Suprapubic skin (tissue), 4 donors: ENCODE measurements at regions not wholly inside any gene's neighbourhood (a gene's known extent, or its start where the extent isn't known, plus 50 kb on each side); places are given as distances from the start of the nearest gene placed in this dataset.

Experiments used
- EP300 ChIP-seq: sonication (generic); formaldehyde crosslinking; IDR thresholded peaks from one replicate; pipeline ENCODE4 v1.6.1; 2017; ENCODE audit warnings: antibody characterized with exemption
- POLR2A ChIP-seq, 2 donors: fragments of 450-650 bp; IDR thresholded peaks; one replicate each; pipeline ENCODE4 v1.6.1; 2017; ENCODE audit warnings: antibody characterized with exemption in 2 of 2, mild to moderate bottlenecking in 2 of 2, moderate library complexity in 2 of 2
- POLR2AphosphoS5 ChIP-seq, 3 donors: sonication (generic); formaldehyde crosslinking; IDR thresholded peaks; one replicate each; pipeline ENCODE4 v1.6.1; 2017; ENCODE audit warnings: antibody characterized with exemption in 3 of 3
- TF ChIP-seq, protein P1 (sequence below), 2 donors: fragments of 200-600 bp in 1 of 2; fragments of 450-650 bp in 1 of 2; sonication (generic) in 1 of 2; IDR thresholded peaks; one replicate each; pipeline ENCODE4 v1.5.1; 2016 to 2019; ENCODE audit warnings: antibody characterized with exemption in 2 of 2, mild to moderate bottlenecking in 1 of 2, moderate library complexity in 1 of 2

DNA sequence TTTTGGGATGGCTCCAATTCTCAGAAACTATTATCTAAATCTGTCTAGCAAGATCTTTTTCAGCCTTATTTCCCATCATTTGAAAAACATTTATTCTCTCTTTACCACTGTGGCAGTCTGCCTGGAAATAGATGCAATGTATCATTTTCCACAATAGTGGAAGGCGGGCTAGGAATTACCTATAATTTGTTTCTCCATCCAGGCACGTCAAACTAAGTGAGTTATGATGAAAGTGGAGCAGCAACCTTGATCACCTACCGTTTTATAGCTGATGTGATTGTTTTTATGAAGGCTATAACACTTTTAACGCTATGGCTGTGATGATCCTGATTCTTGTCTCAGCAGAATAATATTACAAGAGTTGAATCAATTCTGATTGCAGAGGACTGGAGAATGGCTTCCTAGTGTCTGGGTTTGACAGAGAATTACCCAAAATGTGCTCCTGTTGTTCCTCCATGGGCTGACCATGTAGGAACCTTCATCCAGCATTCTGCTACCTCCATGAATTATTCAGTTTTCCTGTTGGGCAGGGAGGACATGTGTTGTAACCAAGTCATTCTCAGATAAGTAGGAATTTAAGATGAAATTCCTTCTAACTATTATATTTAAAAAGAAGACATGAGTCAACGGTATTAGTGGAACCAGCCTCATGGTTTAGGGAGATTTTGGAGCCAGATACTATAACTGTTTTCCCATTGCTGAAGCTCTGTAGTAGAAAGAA is 231.5 kb upstream of the SGO1 start:
- TF ChIP-seq POLR2A (IDR thresholded peaks at IDR 0.05) (no peak), POLR2AphosphoS5 (IDR thresholded peaks at IDR 0.05) (no peak), EP300 (no peak)
- TF ChIP-seq, protein P1, sequence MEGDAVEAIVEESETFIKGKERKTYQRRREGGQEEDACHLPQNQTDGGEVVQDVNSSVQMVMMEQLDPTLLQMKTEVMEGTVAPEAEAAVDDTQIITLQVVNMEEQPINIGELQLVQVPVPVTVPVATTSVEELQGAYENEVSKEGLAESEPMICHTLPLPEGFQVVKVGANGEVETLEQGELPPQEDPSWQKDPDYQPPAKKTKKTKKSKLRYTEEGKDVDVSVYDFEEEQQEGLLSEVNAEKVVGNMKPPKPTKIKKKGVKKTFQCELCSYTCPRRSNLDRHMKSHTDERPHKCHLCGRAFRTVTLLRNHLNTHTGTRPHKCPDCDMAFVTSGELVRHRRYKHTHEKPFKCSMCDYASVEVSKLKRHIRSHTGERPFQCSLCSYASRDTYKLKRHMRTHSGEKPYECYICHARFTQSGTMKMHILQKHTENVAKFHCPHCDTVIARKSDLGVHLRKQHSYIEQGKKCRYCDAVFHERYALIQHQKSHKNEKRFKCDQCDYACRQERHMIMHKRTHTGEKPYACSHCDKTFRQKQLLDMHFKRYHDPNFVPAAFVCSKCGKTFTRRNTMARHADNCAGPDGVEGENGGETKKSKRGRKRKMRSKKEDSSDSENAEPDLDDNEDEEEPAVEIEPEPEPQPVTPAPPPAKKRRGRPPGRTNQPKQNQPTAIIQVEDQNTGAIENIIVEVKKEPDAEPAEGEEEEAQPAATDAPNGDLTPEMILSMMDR (IDR thresholded peaks at IDR 0.05) = no peak
